Erythroblast (primary cell): ENCODE measurements at regions not wholly inside any gene's neighbourhood (a gene's known extent, or its start where the extent isn't known, plus 50 kb on each side); places are given as distances from the start of the nearest gene placed in this dataset.

Experiments
- GATA1 ChIP-seq: IDR thresholded peaks from 2 replicates; pipeline ENCODE4 v1.6.1; 2011; ENCODE audit warnings: low read depth, mild to moderate bottlenecking, control low read depth, low read length, moderate library complexity
- POLR2A ChIP-seq: IDR thresholded peaks from 2 replicates; pipeline ENCODE4 v1.6.1; 2011; ENCODE audit warnings: mild to moderate bottlenecking, low read length

DNA sequence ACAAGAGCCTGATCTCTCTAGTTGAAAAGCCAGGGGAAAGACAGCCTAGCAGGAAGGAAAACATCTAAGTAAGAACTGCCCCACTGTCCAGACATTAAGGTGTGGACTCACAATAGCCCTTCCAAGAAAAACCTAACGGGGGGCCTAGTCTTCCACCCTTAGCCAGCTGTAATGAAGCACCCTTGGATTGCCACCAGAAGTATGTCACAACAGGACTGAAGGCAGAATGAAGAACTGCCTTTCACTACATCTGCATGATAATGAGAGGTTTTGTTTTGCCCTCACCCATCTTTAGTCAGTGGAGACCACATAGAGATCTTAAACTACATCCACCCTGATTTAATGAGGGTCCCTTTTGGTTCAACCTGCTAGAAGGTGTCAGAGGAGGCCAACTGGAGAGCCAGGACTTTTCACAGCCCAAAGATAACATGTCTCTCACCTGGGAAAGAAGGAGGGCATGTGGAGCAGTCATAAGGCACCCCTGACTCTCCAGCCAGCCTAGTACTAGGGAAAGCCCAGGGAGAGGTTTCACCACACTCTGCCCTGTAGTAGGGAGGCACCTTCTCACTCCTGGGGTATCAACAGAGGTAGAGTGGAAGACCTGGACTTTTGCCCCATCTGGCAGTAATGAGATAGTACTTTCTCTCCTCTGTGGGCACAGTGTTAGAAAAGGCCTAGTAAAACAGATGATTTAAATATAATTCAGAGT lies 1017.4 kb upstream of the MANEA start:
- TF ChIP-seq POLR2A (no peak), GATA1 (no peak)
